Adipocyte (in vitro differentiated cells): ENCODE measurements at regions not wholly inside any gene's neighbourhood (a gene's known extent, or its start where the extent isn't known, plus 50 kb on each side); places are given as distances from the start of the nearest gene placed in this dataset.
"Not testable (repeated sequence)": the region's sequence is repeated elsewhere in the genome, so short reads cannot be mapped to it uniquely, and the experiment has no call there.

ENCODE experiments used
- DNase-seq: peaks from one replicate; pipeline ENCODE4 v3.0.0-alpha.2; 2015; ENCODE audit warnings: low read depth
- H3K27me3 ChIP-seq: replicated peaks from 2 replicates; pipeline ENCODE4 v1.7.0; 2013; ENCODE audit warnings: mild to moderate bottlenecking, low read length, moderate library complexity; ENCODE audit not compliant: control insufficient read depth, insufficient read depth
- H3K36me3 ChIP-seq: 2 replicates; pipeline ENCODE4 v1.7.0; 2013; ENCODE audit warnings: low read length, mild to moderate bottlenecking, moderate library complexity; ENCODE audit not compliant: control insufficient read depth, insufficient read depth, severe bottlenecking
- H3K4me1 ChIP-seq: 2 replicates; pipeline ENCODE4 v1.7.0; 2013; ENCODE audit warnings: mild to moderate bottlenecking, low read length, moderate library complexity; ENCODE audit not compliant: control insufficient read depth, insufficient read depth
- H3K4me3 ChIP-seq: 2 replicates; pipeline ENCODE4 v1.7.0; 2013; ENCODE audit warnings: mild to moderate bottlenecking, low read length, moderate library complexity
- H3K9ac ChIP-seq: 2 replicates; pipeline ENCODE4 v1.7.0; 2013; ENCODE audit warnings: mild to moderate bottlenecking, low read length, moderate library complexity
- H3K9me3 ChIP-seq: 2 replicates; pipeline ENCODE4 v1.7.0; 2013; ENCODE audit warnings: mild to moderate bottlenecking, low read length, moderate library complexity; ENCODE audit not compliant: control insufficient read depth

GRCh38 chr2:8594731-8595427 is 87.0 kb upstream of the ID2 start:
- Histone ChIP-seq H3K4me1 (peaks cover 13% of the 10 kb centered on the region), H3K36me3 (no peaks in the 10 kb centered on the region), H3K9me3 (no peaks in the 10 kb centered on the region), H3K4me3 (no peak overlapping the region), H3K9ac (no peak overlapping the region), H3K27me3 (no peaks in the 10 kb centered on the region)
- peak; percentile 2 for DNase-seq

GRCh38 chr2:8595428-8595805 is 86.4 kb upstream of the ID2 start:
- no peak for DNase-seq
- H3K4me3 ChIP-seq: no peak overlapping the region
- peaks cover 13% of the 10 kb centered on the region for H3K4me1 ChIP-seq
- no peak overlapping the region for H3K9ac ChIP-seq
- no peaks in the 10 kb centered on the region for H3K36me3 ChIP-seq
- no peaks in the 10 kb centered on the region for H3K27me3 ChIP-seq
- no peaks in the 10 kb centered on the region for H3K9me3 ChIP-seq

GRCh38 chr2:8595811-8596600 is 85.8 kb upstream of the ID2 start:
- DNase-seq: no peak

GRCh38 chr2:8597094-8597493 is 84.8 kb upstream of the ID2 start:
- no peak for DNase-seq
- Histone ChIP-seq H3K4me3 (no peak overlapping the region), H3K9me3 (no peaks in the 10 kb centered on the region), H3K4me1 (peaks cover 13% of the 10 kb centered on the region), H3K27me3 (no peaks in the 10 kb centered on the region), H3K36me3 (no peaks in the 10 kb centered on the region), H3K9ac (no peak overlapping the region)

More at GRCh38 chr2:8595811-8596600, 85.8 kb upstream of the ID2 start:
- Histone ChIP-seq H3K27me3 (no peaks in the 10 kb centered on the region), H3K36me3 (no peaks in the 10 kb centered on the region), H3K9me3 (no peaks in the 10 kb centered on the region), H3K4me1 (peaks cover 13% of the 10 kb centered on the region), H3K4me3 (no peak overlapping the region), H3K9ac (no peak overlapping the region)

- Histone ChIP-seq H3K36me3 (no peaks in the 10 kb centered on the region), H3K4me3 (no peak overlapping the region), H3K9ac (no peak overlapping the region), H3K4me1 (peaks cover 13% of the 10 kb centered on the region), H3K9me3 (no peaks in the 10 kb centered on the region), H3K27me3 (no peaks in the 10 kb centered on the region)
- DNase-seq: no peak
These were observed 84.2 kb upstream of the ID2 start for GRCh38 chr2:8597559-8598225.

- Histone ChIP-seq H3K27me3 (no peaks in the 10 kb centered on the region), H3K9ac (no peak overlapping the region), H3K4me1 (peaks cover 13% of the 10 kb centered on the region), H3K9me3 (no peaks in the 10 kb centered on the region), H3K4me3 (no peak overlapping the region), H3K36me3 (no peaks in the 10 kb centered on the region)
- peak; percentile 86 for DNase-seq
These were observed 83.3 kb upstream of the ID2 start for GRCh38 chr2:8598295-8599165.

GRCh38 chr2:8599421-8600242 is 82.2 kb upstream of the ID2 start:
- no peak for DNase-seq
- Histone ChIP-seq H3K9me3 (no peaks in the 10 kb centered on the region), H3K36me3 (no peaks in the 10 kb centered on the region)

GRCh38 chr2:8600456-8600855 is 81.4 kb upstream of the ID2 start:
- Histone ChIP-seq H3K9ac (no peak overlapping the region), H3K27me3 (no peaks in the 10 kb centered on the region), H3K4me1 (peaks cover 8% of the 10 kb centered on the region), H3K9me3 (no peaks in the 10 kb centered on the region), H3K36me3 (no peaks in the 10 kb centered on the region), H3K4me3 (no peak overlapping the region)
- DNase-seq: no peak

More at GRCh38 chr2:8599421-8600242, 82.2 kb upstream of the ID2 start:
- peaks cover 9% of the 10 kb centered on the region for H3K4me1 ChIP-seq
- no peak overlapping the region for H3K9ac ChIP-seq
- H3K27me3 ChIP-seq: no peaks in the 10 kb centered on the region
- H3K4me3 ChIP-seq: no peak overlapping the region

- DNase-seq: peak; percentile 77
- H3K9me3 ChIP-seq: no peaks in the 10 kb centered on the region
These were observed 79.0 kb upstream of the ID2 start for GRCh38 chr2:8602809-8603208.

GRCh38 chr2:8603356-8603755 is 78.5 kb upstream of the ID2 start:
- not testable (repeated sequence) for H3K27me3 ChIP-seq, H3K9me3 ChIP-seq, H3K9ac ChIP-seq, H3K4me3 ChIP-seq, H3K36me3 ChIP-seq
- DNase-seq: peak; percentile 7
- peaks cover 14% of the 10 kb centered on the region for H3K4me1 ChIP-seq

More at GRCh38 chr2:8602809-8603208, 79.0 kb upstream of the ID2 start:
- no peaks in the 10 kb centered on the region for H3K36me3 ChIP-seq
- no peak overlapping the region for H3K9ac ChIP-seq
- H3K4me1 ChIP-seq: peaks cover 17% of the 10 kb centered on the region
- no peaks in the 10 kb centered on the region for H3K27me3 ChIP-seq
- no peak overlapping the region for H3K4me3 ChIP-seq
